ENCODE measurements at regions not wholly inside any gene's neighbourhood (a gene's known extent, or its start where the extent isn't known, plus 50 kb on each side); places are given as distances from the start of the nearest gene placed in this dataset.

DNA sequence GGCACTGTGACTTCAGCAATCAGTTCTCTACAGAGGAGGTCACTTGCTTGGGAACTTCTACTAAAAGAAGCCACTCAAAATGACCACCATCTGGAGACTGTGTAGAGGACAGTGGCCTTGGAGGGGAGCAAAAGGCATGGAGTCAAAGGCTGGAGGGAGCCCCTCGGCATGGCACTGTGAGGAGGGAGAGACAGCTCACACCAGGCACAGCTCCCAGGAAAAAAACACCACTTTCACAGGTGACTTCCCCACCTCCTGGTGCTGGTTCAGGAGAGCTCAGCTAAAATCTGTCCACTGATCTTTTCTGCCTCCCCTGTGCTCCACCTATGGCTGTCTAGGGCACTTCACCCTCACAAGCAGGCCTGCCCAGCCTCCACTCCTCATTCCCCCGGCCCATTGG, 649.4 kb upstream of the MGMT start:
- in situ Hi-C loops (cut with MboI; ENCODE audit: low sequenced_read_pairs), result no loop called here

- in situ Hi-C loops (cut with MboI; ENCODE audit: low sequenced_read_pairs), result no loop called here
Observed at GRCh38 chr10:128820663-128821062, 646.4 kb upstream of the MGMT start.

- in situ Hi-C loops (cut with MboI; ENCODE audit: low sequenced_read_pairs), result no loop called here
Observed at GRCh38 chr10:128823201-128823600, 643.8 kb upstream of the MGMT start.

GRCh38 chr10:128825626-128826025, 641.4 kb upstream of the MGMT start:
- in situ Hi-C loops (cut with MboI; ENCODE audit: low sequenced_read_pairs), result no loop called here

DNA sequence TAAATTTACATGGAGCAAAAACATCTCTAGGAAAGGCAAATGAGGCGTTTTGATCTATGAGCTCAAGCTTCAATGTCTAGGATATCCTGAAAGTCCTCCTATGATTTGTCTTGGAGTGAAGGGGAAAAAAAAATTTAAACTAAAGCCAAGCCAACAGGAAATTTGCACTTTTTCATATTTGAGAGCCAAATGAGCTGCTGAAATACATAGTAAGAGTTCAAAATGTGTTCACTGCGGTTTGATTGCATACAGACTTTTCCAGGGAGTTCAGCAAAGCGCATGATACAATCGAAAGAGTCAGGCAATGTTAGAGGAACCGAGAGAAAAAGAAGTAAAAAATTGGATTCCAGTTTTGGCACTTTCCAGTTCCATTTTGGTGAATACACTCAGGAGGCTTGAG, 633.4 kb upstream of the MGMT start:
- in situ Hi-C loops (cut with MboI; ENCODE audit: low sequenced_read_pairs), result no loop called here

GRCh38 chr10:128835361-128835760, 631.7 kb upstream of the MGMT start:
- in situ Hi-C loops (cut with MboI; ENCODE audit: low sequenced_read_pairs), result no loop called here

DNA sequence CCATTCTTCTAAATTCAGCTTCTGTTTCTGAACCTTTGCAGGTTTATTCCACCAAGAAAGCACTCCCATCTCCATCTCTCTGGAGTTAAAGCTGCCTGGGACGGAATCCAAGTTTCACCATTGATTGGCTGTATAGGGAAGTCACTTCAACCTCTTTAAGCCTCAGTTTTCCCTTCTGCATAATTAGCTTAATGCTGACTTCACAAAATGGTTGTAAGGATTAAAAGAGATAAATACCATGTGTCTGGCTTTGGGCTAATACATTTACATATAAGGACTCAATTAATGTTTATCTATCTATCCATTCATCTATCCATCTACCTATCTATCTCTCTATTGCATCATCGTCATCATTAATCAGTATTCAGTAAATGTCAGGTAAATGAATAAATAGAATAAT, 629.6 kb upstream of the MGMT start:
- in situ Hi-C loops (cut with MboI; ENCODE audit: low sequenced_read_pairs), result no loop called here

- in situ Hi-C loops (cut with MboI; ENCODE audit: low sequenced_read_pairs), result no loop called here
Observed at GRCh38 chr10:128839134-128839533, 627.9 kb upstream of the MGMT start.

DNA sequence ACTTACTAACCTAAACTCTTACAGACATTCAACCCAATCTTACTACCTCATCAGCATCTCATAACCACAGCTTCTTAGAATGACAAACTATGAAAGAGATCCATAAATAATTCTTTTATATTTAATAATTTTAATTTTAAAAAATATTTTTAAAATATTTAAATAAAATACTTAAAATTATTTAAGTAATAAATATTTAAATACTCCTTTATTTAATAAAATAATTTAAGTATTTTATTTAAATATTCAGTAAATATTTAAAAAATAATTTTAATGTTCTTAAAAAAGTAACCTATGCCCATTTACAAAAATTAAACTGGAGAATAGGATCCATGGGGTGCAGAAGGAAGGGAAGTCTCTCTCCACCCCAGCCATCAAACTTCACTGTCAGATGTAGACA, 627.3 kb upstream of the MGMT start:
- in situ Hi-C loops (cut with MboI; ENCODE audit: low sequenced_read_pairs), result no loop called here

GRCh38 chr10:128843972-128844371, 623.1 kb upstream of the MGMT start:
- in situ Hi-C loops (cut with MboI; ENCODE audit: low sequenced_read_pairs), result no loop called here

DNA sequence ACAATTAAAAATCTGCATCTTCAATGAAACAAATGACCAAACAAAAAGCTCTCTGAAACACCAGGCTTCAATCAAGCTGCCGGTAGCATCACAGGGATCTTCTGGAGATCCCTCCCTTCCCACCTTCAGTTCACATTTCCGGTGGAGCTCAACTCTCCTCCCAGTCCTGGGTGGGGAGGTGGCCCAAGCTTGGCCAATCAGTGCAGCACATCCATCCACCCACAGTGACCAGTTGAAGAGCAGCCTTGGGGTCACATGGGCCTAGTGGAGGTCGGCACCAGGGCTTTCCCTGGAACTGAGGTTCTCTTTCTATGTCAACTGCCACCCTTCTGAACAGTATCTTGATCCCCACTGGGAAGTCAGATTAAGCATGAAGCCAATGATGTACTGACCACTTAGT, 620.1 kb upstream of the MGMT start:
- in situ Hi-C loops (cut with MboI; ENCODE audit: low sequenced_read_pairs), result no loop called here

DNA sequence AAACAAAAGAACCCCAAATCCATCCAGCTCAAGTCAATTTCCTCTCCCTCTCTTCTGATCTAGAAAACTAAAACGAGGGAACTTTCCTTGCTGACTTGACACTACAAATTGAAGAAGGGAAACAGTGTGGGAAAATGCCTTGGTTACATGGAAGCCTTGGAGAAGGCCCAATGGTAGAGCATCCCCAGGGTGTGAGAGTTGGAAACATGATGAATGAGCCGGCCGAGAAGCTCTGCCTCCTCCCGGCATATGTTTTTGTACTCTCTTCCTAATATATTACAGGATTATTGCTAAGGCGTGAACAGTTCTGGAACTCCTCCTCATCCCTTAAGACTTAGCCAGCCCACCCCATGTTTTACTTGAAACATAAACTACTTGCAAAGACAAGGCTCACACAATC, 618.2 kb upstream of the MGMT start:
- in situ Hi-C loops (cut with MboI; ENCODE audit: low sequenced_read_pairs), result no loop called here

DNA sequence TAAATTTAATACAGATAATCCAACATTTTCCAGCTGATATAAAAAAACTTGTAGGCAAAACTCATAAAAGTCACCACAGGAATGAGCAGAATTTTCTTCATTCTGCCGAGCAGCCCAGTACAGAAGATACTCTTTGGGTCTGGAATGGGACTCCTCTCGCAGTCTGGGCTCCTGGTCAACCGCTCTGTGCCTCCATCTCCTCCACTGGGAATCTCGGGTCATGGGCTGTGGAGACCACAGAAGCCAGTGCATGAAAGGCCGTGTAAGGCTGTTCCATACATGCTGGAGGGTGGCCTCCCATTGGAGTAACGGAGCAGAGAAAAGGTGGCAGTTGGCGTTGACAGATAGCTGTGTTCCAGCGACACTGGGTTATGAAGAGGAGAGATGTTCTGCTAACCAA, 616.4 kb upstream of the MGMT start:
- in situ Hi-C loops (cut with MboI; ENCODE audit: low sequenced_read_pairs), result loop anchor here (25.0 kb wide), 1 partner anchor 588 kb away; no protein-coding TSS in a partner anchor

DNA sequence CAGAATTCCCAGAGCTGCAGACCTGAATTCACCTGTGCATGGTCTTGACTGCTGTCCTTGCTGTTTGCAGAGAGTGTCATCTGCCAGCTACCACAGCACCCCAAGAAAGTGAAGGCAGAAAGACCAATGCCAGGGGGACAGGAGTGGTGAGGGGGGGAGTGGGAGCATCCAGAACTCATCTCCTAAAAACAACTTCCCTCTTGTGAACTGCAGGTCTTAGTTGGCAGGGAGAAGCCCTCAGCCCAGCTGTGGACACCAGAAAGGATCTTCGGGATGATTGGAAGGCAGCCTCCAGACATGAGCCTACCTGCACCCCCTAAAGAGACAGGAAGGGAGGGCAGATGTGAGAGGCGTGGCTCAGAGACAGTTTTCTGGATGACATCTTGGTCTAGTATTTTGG, 615.8 kb upstream of the MGMT start:
- in situ Hi-C loops (cut with MboI; ENCODE audit: low sequenced_read_pairs), result loop anchor here (25.0 kb wide), 1 partner anchor 589 kb away; no protein-coding TSS in a partner anchor

DNA sequence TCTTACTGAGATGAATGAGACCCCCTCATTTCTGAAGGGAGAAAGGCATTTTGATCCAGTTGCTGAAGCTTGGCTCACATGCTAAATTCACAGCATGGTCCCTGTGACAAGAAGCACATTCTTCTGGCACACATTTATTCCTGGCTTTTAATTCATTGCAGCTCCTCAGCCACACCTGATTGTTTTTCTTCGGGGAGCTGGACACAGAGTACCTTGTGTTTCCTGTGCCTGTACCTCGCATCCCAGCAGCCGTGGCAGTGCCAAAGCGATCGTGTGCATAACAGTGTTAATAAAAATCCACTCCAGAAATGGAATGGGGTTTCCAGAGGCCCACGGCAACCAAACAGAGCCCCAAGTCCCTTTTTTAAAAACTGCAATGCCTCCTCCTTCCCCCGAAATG, 615.3 kb upstream of the MGMT start:
- in situ Hi-C loops (cut with MboI; ENCODE audit: low sequenced_read_pairs), result loop anchor here (25.0 kb wide), 1 partner anchor 589 kb away; no protein-coding TSS in a partner anchor

DNA sequence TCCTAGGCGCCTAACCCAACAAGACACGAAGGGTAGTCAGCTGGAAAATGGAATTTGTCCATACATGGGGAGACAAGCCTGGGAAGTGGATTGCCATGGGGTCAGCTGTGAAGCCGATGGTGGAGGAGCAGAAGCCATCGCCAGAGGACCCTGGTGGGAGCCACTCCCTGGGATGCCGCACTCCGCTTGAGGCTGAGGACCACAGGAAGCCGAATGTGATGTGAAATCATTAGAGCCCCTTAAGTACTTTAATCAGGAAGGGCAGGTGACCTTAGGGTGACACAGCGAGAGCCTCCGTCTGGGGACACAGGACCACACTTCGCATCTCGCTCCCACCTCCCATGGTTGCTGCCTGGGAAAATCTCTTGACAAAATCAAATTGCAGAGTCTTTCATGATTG, 614.6 kb upstream of the MGMT start:
- in situ Hi-C loops (cut with MboI; ENCODE audit: low sequenced_read_pairs), result loop anchor here (25.0 kb wide), 1 partner anchor 590 kb away; no protein-coding TSS in a partner anchor

DNA sequence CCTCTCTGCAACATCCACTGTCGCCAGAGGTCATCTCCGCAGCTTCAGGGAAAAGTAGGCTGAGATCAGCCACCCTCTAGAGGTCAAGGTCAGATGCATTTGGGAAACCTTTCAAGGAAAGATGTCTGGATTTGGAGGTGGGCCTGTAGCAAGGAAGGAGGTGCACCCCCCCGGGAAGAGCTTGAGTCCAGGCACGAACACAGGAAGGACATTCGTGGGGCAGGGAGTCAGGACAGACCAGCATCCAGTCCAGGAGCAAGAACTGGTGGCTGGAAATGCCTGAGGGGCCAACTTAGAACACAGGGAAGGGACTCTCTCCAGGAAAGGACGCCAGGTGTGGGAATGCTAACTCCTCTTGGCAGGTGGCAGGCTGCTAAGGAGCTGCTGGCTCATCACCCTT, 614.1 kb upstream of the MGMT start:
- in situ Hi-C loops (cut with MboI; ENCODE audit: low sequenced_read_pairs), result loop anchor here (25.0 kb wide), 1 partner anchor 591 kb away; no protein-coding TSS in a partner anchor

DNA sequence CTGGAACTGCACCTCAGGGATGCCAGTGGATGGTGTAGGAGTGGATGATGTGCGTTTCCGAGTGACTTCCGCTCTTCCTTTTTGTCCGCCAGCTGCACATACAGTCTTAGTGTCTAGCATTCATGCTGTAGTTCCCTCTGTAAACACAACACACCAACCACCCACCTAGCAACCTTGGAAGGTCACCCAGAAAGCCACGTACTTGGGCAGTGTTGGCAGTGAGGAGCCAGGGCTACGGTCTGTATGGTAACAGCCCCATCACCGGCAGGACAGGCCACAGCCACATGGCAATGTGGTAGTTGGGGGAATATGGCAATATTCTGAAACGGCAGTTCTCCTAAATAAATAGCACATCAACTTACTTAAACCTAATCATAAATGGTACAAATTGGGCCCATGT, 613.5 kb upstream of the MGMT start:
- in situ Hi-C loops (cut with MboI; ENCODE audit: low sequenced_read_pairs), result loop anchor here (25.0 kb wide), 1 partner anchor 591 kb away; no protein-coding TSS in a partner anchor

DNA sequence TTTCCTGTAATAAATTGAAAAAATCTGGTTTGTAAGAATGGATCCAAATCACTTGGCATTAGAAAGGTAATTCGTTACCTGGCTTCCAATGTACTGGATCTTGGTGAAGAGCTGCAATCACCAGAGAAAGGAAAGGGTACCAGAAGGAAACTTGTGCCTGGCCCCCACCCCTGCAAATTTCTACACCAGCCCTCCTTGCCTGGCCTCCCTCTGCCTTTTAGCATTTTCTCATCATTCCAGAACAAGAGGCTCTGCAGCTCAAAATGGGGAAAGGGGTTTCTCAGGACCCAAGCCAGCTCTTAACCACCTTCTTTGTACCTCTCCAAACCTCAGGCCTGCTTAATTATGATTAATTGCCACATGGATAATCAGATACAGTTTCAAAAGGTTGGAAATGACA, 612.8 kb upstream of the MGMT start:
- in situ Hi-C loops (cut with MboI; ENCODE audit: low sequenced_read_pairs), result loop anchor here (25.0 kb wide), 1 partner anchor 592 kb away; no protein-coding TSS in a partner anchor

- in situ Hi-C loops (cut with MboI; ENCODE audit: low sequenced_read_pairs), result loop anchor here (25.0 kb wide), 1 partner anchor 593 kb away; no protein-coding TSS in a partner anchor
Observed at GRCh38 chr10:128854963-128855362, 612.1 kb upstream of the MGMT start.

GRCh38 chr10:128855618-128856428, 611.2 kb upstream of the MGMT start:
- in situ Hi-C loops (cut with MboI; ENCODE audit: low sequenced_read_pairs), result loop anchor here (25.0 kb wide), 1 partner anchor 594 kb away; no protein-coding TSS in a partner anchor

DNA sequence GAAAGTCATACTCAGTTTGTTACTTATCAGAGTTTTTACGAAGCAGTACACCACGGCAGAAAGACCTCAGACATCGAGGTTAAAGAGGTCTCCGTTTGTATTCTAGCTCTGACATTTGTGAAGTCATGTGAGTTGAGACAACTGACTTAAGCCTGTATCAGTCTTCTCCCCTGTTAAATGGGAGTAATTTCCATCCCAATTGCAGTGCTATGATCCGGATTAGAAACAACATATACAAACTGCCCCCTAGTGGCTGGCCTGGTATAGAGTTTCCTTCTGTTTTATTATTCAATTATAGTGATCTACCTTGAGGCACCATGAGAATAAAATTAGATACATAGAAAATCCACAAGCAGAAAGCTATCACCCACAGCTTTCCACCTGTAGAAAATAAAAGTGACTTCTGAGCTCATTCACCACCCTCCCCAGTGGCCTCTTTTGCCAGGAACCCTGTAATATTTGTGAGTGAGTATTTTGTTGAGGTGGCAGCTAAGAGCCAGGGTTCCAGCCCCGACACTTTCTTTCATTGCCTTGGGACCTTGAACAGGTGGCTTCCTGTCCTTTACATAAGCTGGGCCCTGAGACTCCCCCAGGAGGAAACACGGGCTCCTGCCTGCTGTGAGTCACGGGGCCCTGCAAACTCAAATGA, 607.2 kb upstream of the MGMT start:
- in situ Hi-C loops (cut with MboI; ENCODE audit: low sequenced_read_pairs), result loop anchor here (25.0 kb wide), 1 partner anchor 598 kb away; no protein-coding TSS in a partner anchor
